GM12892 (cell line): ENCODE measurements at regions not wholly inside any gene's neighbourhood (a gene's known extent, or its start where the extent isn't known, plus 50 kb on each side); places are given as distances from the start of the nearest gene placed in this dataset.

ENCODE experiments used
- POLR2A ChIP-seq: IDR thresholded peaks from 2 replicates; pipeline ENCODE4 v1.6.1; 2011; ENCODE audit warnings: low read depth, low read length, control low read depth
- POLR2AphosphoS5 ChIP-seq: IDR thresholded peaks from 2 replicates; pipeline ENCODE4 v1.6.1; 2011; ENCODE audit warnings: low read depth, low read length, control low read depth
- TAF1 ChIP-seq: IDR thresholded peaks from 2 replicates; pipeline ENCODE4 v1.6.1; 2011; ENCODE audit warnings: low read depth, mild to moderate bottlenecking, control low read depth, low read length, borderline replicate concordance

DNA sequence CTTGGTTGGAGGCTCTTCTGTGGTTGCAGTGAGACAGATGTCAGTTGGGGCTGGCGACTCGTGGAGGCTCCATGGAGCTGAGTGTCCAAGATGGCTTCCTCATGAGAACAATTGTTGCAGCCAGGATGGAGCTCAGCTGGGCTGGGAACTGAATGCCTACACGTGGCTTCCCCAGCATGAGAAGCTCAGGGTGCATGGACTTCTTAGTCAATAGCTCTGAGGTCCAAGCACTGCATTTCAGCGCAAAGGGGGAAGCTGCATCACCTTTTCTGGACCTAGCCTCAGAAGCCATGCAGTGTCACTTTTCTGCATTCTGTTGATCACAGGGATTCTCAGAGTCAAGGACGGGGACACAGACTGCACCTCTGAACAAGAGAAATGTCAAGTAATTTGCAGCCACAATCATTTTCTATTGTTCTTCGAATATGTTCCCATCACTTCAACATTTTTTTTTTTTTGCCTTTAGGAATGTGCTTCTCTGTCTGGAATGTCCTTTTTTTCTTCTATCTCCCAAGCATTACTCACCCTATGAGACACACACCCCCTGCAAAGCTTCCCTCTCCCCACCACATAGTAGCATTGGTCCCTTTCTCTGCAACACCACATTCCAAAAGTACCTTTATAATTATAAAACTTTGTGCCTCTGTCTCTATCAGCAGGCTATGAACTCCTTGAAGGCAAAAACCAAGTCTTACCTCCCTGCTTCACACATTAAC lies 57.5 kb upstream of the STK32A start:
- no peak for TF ChIP-seq POLR2AphosphoS5
- no peak for TF ChIP-seq POLR2A
- TF ChIP-seq TAF1: no peak
